ENCODE measurements at regions not wholly inside any gene's neighbourhood (a gene's known extent, or its start where the extent isn't known, plus 50 kb on each side); places are given as distances from the start of the nearest gene placed in this dataset.

GRCh38 chr3:166257715-166258114 is 420.5 kb upstream of the BCHE start (continued):
- peak; percentile 45; the same call in 1 of the 2 replicates for TF ChIP-seq POLR2H (tag; IDR thresholded peaks at IDR 0.05; ENCODE audit: low read depth)
- TF ChIP-seq DMBX1 (CRISPR knock-in tag; IDR thresholded peaks at IDR 0.05; ENCODE audit: borderline replicate concordance) = no peak

DNA sequence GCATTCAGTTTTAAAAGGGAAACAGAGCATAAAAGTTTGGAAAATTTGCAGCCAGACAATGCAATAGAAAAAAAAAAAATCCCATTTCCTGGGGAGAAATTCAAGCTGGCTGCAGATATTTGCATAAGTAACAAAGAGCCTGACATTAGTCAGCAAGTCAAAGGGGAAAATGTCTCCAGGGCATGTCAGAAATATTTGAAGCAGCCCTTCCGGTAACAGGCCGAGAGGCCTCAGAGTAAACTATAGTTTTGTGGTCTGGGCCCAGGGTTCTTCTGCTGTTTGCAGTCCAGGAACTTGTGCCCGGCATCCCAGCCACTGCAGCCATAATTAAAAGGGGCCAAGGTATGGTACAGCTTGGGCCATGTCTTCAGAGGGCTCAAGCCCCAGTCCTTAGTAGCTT is 411.6 kb upstream of the BCHE start:
- FAIRE-seq (no peak), DNase-seq (ENCODE audit: extremely low read depth in 1 of 4, low spot score in 3 of 4) (no peak), ATAC-seq (no peak)
- Histone ChIP-seq H3K4me3 (no peak overlapping the region), H3K79me2 (ENCODE audit: control insufficient read depth, insufficient read depth, low read length) (no peaks in the 10 kb centered on the region), H2AFZ (ENCODE audit: low read depth, low read length) (no peak overlapping the region), H3K4me2 (ENCODE audit: insufficient read depth, low read length) (no peak overlapping the region), H3K9ac (ENCODE audit: insufficient read depth in 1 of 2, low read depth in 2 of 2, low read length in 2 of 2) (no peak overlapping the region), H4K20me1 (replicated peaks; ENCODE audit: control insufficient read depth, insufficient read depth, low read length) (no peaks in the 10 kb centered on the region), H3K27ac (ENCODE audit: extremely low read depth, low read depth, low read length) (no peak overlapping the region), H3K9me1 (ENCODE audit: control insufficient read depth, insufficient read depth, low read length) (no peaks in the 10 kb centered on the region), H3K27me3 (ENCODE audit: control insufficient read depth in 2 of 2, insufficient read depth in 2 of 2, low read length in 2 of 2) (no peaks in the 10 kb centered on the region), H3K9me3 (replicated peaks; ENCODE audit: control insufficient read depth, insufficient read depth, low read depth, low read length) (no peaks in the 10 kb centered on the region), H3K36me3 (ENCODE audit: control insufficient read depth, insufficient read depth, low read length) (no peaks in the 10 kb centered on the region), H3K4me1 (replicated peaks in 1 of 2; ENCODE audit: control insufficient read depth in 2 of 2, insufficient read depth in 2 of 2, low read length in 2 of 2) (no peaks in the 10 kb centered on the region)
- 19% methylated on average over 3 of the region's 3 CpGs for WGBS (ENCODE audit: insufficient coverage, low coverage, missing lambda C conversion rate)
- CTCF ChIA-PET (ENCODE audit: low intra/inter-chr PET ratio) = no interaction called here
- in situ Hi-C loops (cut with MboI) (no loop called here), intact Hi-C loops (cut with micrococcal nuclease) (no loop called here)
- BruUV-seq (replicated peaks) = no TSS peak
- POLR2A ChIA-PET = no interaction called here
- TF ChIP-seq HSF4 (CRISPR knock-in tag; IDR thresholded peaks at IDR 0.05; ENCODE audit: borderline replicate concordance) = no peak
- TF ChIP-seq, protein P1, sequence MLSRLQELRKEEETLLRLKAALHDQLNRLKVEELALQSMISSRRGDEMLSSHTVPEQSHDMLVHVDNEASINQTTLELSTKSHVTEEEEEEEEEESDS (CRISPR knock-in tag; IDR thresholded peaks at IDR 0.05) = no peak
- TF ChIP-seq ZNF77 (CRISPR knock-in tag; IDR thresholded peaks at IDR 0.05) = no peak
- TF ChIP-seq, protein P2, sequence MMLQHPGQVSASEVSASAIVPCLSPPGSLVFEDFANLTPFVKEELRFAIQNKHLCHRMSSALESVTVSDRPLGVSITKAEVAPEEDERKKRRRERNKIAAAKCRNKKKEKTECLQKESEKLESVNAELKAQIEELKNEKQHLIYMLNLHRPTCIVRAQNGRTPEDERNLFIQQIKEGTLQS (IDR thresholded peaks at IDR 0.05) = no peak
- TF ChIP-seq, protein P2 (CRISPR knock-in tag; conservative IDR thresholded peaks at IDR 0.05) = no peak
- TF ChIP-seq, protein P3, sequence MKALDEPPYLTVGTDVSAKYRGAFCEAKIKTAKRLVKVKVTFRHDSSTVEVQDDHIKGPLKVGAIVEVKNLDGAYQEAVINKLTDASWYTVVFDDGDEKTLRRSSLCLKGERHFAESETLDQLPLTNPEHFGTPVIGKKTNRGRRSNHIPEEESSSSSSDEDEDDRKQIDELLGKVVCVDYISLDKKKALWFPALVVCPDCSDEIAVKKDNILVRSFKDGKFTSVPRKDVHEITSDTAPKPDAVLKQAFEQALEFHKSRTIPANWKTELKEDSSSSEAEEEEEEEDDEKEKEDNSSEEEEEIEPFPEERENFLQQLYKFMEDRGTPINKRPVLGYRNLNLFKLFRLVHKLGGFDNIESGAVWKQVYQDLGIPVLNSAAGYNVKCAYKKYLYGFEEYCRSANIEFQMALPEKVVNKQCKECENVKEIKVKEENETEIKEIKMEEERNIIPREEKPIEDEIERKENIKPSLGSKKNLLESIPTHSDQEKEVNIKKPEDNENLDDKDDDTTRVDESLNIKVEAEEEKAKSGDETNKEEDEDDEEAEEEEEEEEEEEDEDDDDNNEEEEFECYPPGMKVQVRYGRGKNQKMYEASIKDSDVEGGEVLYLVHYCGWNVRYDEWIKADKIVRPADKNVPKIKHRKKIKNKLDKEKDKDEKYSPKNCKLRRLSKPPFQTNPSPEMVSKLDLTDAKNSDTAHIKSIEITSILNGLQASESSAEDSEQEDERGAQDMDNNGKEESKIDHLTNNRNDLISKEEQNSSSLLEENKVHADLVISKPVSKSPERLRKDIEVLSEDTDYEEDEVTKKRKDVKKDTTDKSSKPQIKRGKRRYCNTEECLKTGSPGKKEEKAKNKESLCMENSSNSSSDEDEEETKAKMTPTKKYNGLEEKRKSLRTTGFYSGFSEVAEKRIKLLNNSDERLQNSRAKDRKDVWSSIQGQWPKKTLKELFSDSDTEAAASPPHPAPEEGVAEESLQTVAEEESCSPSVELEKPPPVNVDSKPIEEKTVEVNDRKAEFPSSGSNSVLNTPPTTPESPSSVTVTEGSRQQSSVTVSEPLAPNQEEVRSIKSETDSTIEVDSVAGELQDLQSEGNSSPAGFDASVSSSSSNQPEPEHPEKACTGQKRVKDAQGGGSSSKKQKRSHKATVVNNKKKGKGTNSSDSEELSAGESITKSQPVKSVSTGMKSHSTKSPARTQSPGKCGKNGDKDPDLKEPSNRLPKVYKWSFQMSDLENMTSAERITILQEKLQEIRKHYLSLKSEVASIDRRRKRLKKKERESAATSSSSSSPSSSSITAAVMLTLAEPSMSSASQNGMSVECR (CRISPR knock-in tag; IDR thresholded peaks at IDR 0.05) = no peak
- TF ChIP-seq TEAD2 (tag; IDR thresholded peaks at IDR 0.05) = no peak
- no peak for TF ChIP-seq ZNF41 (CRISPR knock-in tag; conservative IDR thresholded peaks at IDR 0.05)
- no peak for TF ChIP-seq CREBBP (IDR thresholded peaks at IDR 0.05; ENCODE audit: low read depth, low read length)
- no peak for TF ChIP-seq SMAD4 (CRISPR knock-in tag; conservative IDR thresholded peaks at IDR 0.05)
- no peak for TF ChIP-seq ZBTB49 (CRISPR knock-in tag; IDR thresholded peaks at IDR 0.05; ENCODE audit: borderline replicate concordance)
- no peak for TF ChIP-seq SMARCA4 (IDR thresholded peaks at IDR 0.05)
- no peak for TF ChIP-seq BACH1 (tag; IDR thresholded peaks at IDR 0.05)

Measured in K562 (cell line).